ENCODE measurements at regions not wholly inside any gene's neighbourhood (a gene's known extent, or its start where the extent isn't known, plus 50 kb on each side); places are given as distances from the start of the nearest gene placed in this dataset.

GRCh38 chr3:170717410-170718402, 131.8 kb upstream of the SLC7A14 start:
- H3K4me3 ChIP-seq (ENCODE audit: low read length) = no peak overlapping the region
- no peak for DNase-seq (ENCODE audit: low read depth, low spot score)

GRCh38 chr3:170716172-170716805, 130.4 kb upstream of the SLC7A14 start:
- DNase-seq (ENCODE audit: low read depth, low spot score) = no peak
- no peak overlapping the region for H3K4me3 ChIP-seq (ENCODE audit: low read length)

GRCh38 chr3:170714562-170715535, 129.0 kb upstream of the SLC7A14 start:
- H3K4me3 ChIP-seq (ENCODE audit: low read length) = no peak overlapping the region
- DNase-seq (ENCODE audit: low read depth, low spot score) = no peak

- H3K4me3 ChIP-seq (ENCODE audit: low read length) = no peak overlapping the region
- no peak for DNase-seq (ENCODE audit: low read depth, low spot score)
Measured at GRCh38 chr3:170714122-170714521, 128.2 kb upstream of the SLC7A14 start.

DNA sequence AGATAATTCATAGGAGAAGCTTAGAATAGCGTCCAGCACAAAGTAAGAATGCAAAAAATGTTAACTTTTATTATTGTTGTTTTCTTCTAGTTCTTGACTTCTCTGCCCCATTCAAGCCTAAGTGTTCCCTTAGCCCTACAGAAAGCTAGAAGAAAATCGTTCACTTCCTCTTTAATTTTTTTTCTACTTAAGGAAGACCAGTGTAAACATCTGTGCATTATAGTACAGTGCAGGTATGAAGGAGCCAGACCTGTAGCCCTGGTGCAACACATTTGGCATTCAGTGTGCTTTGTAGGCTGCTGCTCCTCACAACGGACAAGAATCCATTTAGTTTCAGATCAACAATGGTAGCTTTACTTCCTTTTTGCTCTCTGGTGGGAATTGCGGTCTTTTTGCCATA, 127.8 kb upstream of the SLC7A14 start:
- no peak for DNase-seq (ENCODE audit: low read depth, low spot score)
- no peak overlapping the region for H3K4me3 ChIP-seq (ENCODE audit: low read length)

DNA sequence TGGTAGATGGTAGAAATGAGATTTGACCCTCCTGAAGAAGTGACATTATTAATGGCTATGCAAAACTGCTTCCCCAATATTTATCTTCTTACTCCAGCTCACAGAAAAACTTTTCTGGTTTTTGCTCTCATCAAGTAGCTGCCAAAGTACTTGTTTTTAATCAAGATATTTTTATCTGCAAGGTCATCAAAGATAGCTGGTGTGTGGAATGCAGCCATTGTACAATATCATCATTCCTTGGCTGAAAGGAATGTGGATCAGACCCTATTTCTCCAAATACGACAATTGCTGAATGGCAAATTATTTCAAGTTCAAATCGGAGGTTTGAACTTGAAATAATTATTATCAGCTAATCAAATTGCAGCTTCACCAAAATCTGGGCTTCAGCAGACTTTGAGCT, 126.9 kb upstream of the SLC7A14 start:
- no peak for DNase-seq (ENCODE audit: low read depth, low spot score)
- H3K4me3 ChIP-seq (ENCODE audit: low read length) = no peak overlapping the region

DNA sequence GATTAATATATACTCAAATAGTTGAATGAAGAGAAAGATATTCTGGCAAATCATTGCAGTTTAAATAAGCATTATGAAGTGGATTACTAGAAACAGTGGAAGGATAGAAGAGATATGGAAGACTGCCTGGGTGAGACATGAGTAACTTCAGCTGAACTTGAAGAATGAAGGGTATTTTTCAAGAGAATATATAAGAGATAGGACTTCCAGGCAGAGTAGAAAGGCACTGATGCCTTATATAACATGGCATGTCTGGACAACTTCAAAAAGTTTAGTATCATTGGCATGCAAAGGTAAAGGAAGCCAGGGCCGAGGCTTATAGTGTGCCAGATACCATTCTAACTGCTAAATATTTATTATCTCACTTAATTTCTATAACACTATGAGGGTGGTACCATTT, 126.5 kb upstream of the SLC7A14 start:
- no peak overlapping the region for H3K4me3 ChIP-seq (ENCODE audit: low read length)
- DNase-seq (ENCODE audit: low read depth, low spot score) = no peak

GRCh38 chr3:170711786-170712185, 125.9 kb upstream of the SLC7A14 start:
- no peak overlapping the region for H3K4me3 ChIP-seq (ENCODE audit: low read length)
- DNase-seq (ENCODE audit: low read depth, low spot score) = no peak

- no peak for DNase-seq (ENCODE audit: low read depth, low spot score)
- H3K4me3 ChIP-seq (ENCODE audit: low read length) = no peak overlapping the region
Measured at GRCh38 chr3:170709046-170709445, 123.2 kb upstream of the SLC7A14 start.

GRCh38 chr3:170707899-170708298, 122.0 kb upstream of the SLC7A14 start:
- no peak overlapping the region for H3K4me3 ChIP-seq (ENCODE audit: low read length)
- no peak for DNase-seq (ENCODE audit: low read depth, low spot score)

- no peak for DNase-seq (ENCODE audit: low read depth, low spot score)
- no peak overlapping the region for H3K4me3 ChIP-seq (ENCODE audit: low read length)
Measured at GRCh38 chr3:170705131-170705530, 119.3 kb upstream of the SLC7A14 start.

GRCh38 chr3:170703121-170703588, 117.3 kb upstream of the SLC7A14 start:
- DNase-seq (ENCODE audit: low read depth, low spot score) = no peak
- no peak overlapping the region for H3K4me3 ChIP-seq (ENCODE audit: low read length)

DNA sequence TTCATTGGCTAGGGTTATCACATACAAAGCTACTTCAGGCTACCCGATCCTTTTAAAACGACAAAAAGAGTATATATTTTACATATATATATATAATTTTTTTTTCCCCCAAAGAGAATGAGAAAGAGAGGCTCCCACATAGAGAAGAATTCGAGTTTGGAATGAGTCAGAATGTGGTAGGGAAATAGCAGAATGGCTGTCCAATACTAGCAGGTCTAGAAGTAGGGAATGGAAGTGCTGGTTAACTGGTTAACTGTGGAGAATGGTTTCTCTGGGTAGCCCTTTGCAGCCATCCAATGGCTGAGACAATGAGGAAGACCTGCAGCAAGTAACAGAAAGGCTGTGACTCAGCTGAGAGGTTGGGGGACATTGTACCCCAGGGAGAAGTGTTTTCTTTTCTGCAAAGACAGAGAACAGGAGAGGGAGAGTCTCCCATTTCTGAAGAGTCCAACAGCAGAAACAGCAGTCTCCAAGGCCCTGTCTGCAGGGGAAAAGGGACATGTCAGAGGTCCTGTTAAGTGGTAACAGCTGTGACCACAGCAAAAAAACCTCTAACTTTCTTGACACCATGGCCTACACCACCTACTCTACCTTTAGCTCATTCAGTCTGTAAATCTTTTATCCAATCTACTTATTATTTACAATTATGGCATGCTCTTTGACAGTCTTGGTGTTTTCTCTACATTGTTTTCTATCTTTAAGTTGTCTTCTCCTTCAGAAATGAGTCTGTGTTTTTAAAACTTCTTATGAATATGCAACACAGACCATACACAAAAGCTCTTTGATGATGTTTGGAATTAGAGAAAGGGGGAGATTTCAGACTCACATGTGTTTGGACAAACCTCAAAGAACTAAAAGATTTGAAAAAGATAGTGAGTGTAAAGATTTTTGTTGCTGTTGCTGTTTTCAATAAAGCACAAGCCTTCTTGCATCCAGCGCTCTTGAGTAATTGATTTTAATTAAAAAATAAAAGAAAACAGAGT, 116.1 kb upstream of the SLC7A14 start:
- DNase-seq (ENCODE audit: low read depth, low spot score) = no peak
- no peak overlapping the region for H3K4me3 ChIP-seq (ENCODE audit: low read length)

GRCh38 chr3:170700054-170700404, 114.2 kb upstream of the SLC7A14 start:
- DNase-seq (ENCODE audit: low read depth, low spot score) = no peak

GRCh38 chr3:170699158-170700053, 113.5 kb upstream of the SLC7A14 start:
- H3K4me3 ChIP-seq (ENCODE audit: low read length) = no peak overlapping the region
- DNase-seq (ENCODE audit: low read depth, low spot score) = no peak

More at GRCh38 chr3:170700054-170700404, 114.2 kb upstream of the SLC7A14 start:
- no peak overlapping the region for H3K4me3 ChIP-seq (ENCODE audit: low read length)

DNA sequence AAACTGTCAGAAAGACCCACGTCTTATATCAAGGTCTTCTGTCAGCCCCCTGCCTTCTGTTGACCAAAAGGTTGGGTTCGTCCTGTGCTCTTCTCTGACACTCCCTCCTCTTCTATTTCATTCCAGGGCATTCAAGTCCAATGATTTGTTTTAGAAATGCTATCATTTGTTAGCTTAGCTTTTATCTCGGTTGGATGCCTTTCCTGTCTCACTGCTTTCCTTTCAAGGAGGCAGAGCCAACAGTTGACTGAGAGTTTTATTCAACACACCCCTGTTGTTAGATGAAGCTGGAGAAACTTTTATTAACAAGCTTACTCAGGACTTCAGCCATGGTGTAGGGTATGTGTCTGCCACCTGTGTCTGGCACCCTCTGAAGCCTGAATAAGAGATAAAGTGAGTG, 112.0 kb upstream of the SLC7A14 start:
- no peak for DNase-seq (ENCODE audit: low read depth, low spot score)
- no peak overlapping the region for H3K4me3 ChIP-seq (ENCODE audit: low read length)

GRCh38 chr3:170697131-170697530, 111.3 kb upstream of the SLC7A14 start:
- H3K4me3 ChIP-seq (ENCODE audit: low read length) = no peak overlapping the region
- no peak for DNase-seq (ENCODE audit: low read depth, low spot score)
